Loucy (cell line): ENCODE measurements at regions not wholly inside any gene's neighbourhood (a gene's known extent, or its start where the extent isn't known, plus 50 kb on each side); places are given as distances from the start of the nearest gene placed in this dataset.

Experiments used
- H2AFZ ChIP-seq: fragments of 200-600 bp; sonication (generic); 2 replicates; pipeline ENCODE4 v1.6.0; 2016; ENCODE audit warnings: antibody characterized with exemption, mild to moderate bottlenecking, low read length, moderate library complexity
- H3F3A ChIP-seq: fragments of 200-600 bp; 2 replicates; pipeline ENCODE4 v1.6.0; 2016; ENCODE audit warnings: antibody characterized with exemption, low read depth, mild to moderate bottlenecking
- H3K27me3 ChIP-seq: fragments of 200-600 bp; sonication (generic); 2 replicates; pipeline ENCODE4 v1.6.1; 2014; ENCODE audit warnings: low read length, mild to moderate bottlenecking; ENCODE audit not compliant: insufficient read depth, poor library complexity, severe bottlenecking
- H3K36me3 ChIP-seq: fragments of 200-600 bp; sonication (generic); 2 replicates; pipeline ENCODE4 v1.6.1; 2016; ENCODE audit warnings: low read length; ENCODE audit not compliant: insufficient read depth
- H3K4me1 ChIP-seq: fragments of 200-600 bp; sonication (generic); 2 replicates; pipeline ENCODE4 v1.5.1; 2014; ENCODE audit warnings: low read length, mild to moderate bottlenecking; ENCODE audit not compliant: insufficient read depth, poor library complexity, severe bottlenecking
- H3K4me2 ChIP-seq: fragments of 200-600 bp; sonication (generic); 2 replicates; pipeline ENCODE4 v1.6.0; 2014; ENCODE audit warnings: antibody characterized with exemption, low read length, low read depth, mild to moderate bottlenecking; ENCODE audit not compliant: poor library complexity, severe bottlenecking
- H3K4me3 ChIP-seq: fragments of 200-600 bp; sonication (generic); 2 replicates; pipeline ENCODE4 v1.5.1; 2014; ENCODE audit warnings: low read length, mild to moderate bottlenecking, mixed read lengths; ENCODE audit not compliant: poor library complexity, severe bottlenecking
- H3K79me2 ChIP-seq: fragments of 200-600 bp; sonication (generic); 2 replicates; pipeline ENCODE4 v1.6.1; 2014; ENCODE audit warnings: low read length; ENCODE audit not compliant: insufficient read depth
- H3K9ac ChIP-seq: fragments of 200-600 bp; sonication (generic); 2 replicates; pipeline ENCODE4 v1.6.0; 2014; ENCODE audit warnings: mild to moderate bottlenecking, low read depth, low read length, moderate library complexity; ENCODE audit not compliant: poor library complexity, severe bottlenecking
- H3K9me2 ChIP-seq: fragments of 200-600 bp; sonication (generic); replicated peaks from 2 replicates; pipeline ENCODE4 v1.6.1; 2016; ENCODE audit warnings: low read depth, low read length, mixed read lengths
- H3K9me3 ChIP-seq: fragments of 200-600 bp; sonication (generic); 2 replicates; pipeline ENCODE4 v1.6.1; 2014; ENCODE audit warnings: mild to moderate bottlenecking, antibody characterized with exemption, low read length, low read depth; ENCODE audit not compliant: insufficient read depth
- H4K20me1 ChIP-seq: fragments of 200-600 bp; sonication (generic); 2 replicates; pipeline ENCODE4 v1.6.0; 2014; ENCODE audit warnings: antibody characterized with exemption, low read length, mild to moderate bottlenecking; ENCODE audit not compliant: insufficient read depth, poor library complexity, severe bottlenecking
- EZH2phosphoT487 ChIP-seq: fragments of 200-600 bp; IDR thresholded peaks from 2 replicates; pipeline ENCODE4 v1.6.1; 2018; ENCODE audit warnings: antibody characterized with exemption, mild to moderate bottlenecking, moderate library complexity, borderline replicate concordance
- TF ChIP-seq, protein P1 (sequence below): fragments of 200-600 bp; sonication (generic); conservative IDR thresholded peaks from 2 replicates; pipeline ENCODE4 v1.5.1; 2014; ENCODE audit warnings: mild to moderate bottlenecking, antibody characterized with exemption, low read length

DNA sequence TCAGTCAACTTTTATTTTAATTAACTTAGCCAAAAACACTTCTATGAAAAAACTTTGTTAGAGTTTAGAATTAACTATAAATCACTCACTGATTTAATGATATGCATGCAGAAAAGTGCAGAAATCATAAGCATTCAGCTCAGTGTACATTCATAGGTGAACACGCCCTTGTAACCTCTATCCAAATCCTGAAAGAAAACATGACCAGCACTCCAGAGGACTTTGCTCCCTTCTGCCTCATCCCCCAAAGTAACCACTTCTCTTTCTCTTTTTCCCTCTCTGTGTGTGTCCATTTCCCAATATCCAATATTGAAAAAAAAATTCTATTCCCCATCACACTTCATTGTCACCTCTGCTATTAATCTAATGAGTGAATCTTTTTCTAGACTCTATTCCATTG lies 197.1 kb upstream of the FAR2 start:
- no peaks in the 10 kb centered on the region for H4K20me1 ChIP-seq
- H3K4me2 ChIP-seq, result no peak overlapping the region
- H3K4me1 ChIP-seq, result peaks cover 5% of the 10 kb centered on the region
- H3K9me2 ChIP-seq, result no peaks in the 10 kb centered on the region
- no peaks in the 10 kb centered on the region for H3K79me2 ChIP-seq
- no peak for TF ChIP-seq EZH2phosphoT487
- TF ChIP-seq, protein P1, sequence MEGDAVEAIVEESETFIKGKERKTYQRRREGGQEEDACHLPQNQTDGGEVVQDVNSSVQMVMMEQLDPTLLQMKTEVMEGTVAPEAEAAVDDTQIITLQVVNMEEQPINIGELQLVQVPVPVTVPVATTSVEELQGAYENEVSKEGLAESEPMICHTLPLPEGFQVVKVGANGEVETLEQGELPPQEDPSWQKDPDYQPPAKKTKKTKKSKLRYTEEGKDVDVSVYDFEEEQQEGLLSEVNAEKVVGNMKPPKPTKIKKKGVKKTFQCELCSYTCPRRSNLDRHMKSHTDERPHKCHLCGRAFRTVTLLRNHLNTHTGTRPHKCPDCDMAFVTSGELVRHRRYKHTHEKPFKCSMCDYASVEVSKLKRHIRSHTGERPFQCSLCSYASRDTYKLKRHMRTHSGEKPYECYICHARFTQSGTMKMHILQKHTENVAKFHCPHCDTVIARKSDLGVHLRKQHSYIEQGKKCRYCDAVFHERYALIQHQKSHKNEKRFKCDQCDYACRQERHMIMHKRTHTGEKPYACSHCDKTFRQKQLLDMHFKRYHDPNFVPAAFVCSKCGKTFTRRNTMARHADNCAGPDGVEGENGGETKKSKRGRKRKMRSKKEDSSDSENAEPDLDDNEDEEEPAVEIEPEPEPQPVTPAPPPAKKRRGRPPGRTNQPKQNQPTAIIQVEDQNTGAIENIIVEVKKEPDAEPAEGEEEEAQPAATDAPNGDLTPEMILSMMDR, result no peak
- H3F3A ChIP-seq, result no peaks in the 10 kb centered on the region
- no peaks in the 10 kb centered on the region for H3K9me3 ChIP-seq
- no peaks in the 10 kb centered on the region for H3K36me3 ChIP-seq
- no peak overlapping the region for H3K9ac ChIP-seq
- H2AFZ ChIP-seq, result no peak overlapping the region
- no peaks in the 10 kb centered on the region for H3K27me3 ChIP-seq
- H3K4me3 ChIP-seq, result no peak overlapping the region

DNA sequence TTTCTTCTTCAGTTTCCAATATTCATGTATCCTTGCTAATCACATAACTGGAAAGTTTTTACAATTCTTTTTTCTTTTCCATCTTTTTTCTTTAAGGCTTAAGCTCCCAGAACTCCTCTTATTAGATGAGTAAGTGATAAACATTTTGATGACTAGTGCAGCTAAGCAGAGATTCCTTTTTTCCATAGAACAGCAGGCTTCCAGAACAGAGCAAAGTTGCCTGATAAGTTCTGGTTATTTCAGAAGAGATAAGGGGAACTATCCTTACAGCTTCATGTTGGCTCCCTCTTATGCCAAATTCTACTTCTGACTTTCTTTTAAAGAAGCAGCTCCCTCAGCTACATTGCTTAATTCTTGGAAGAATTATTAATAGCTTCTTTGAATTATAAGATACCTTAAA lies 194.7 kb upstream of the FAR2 start:
- Histone ChIP-seq H3K36me3 (no peaks in the 10 kb centered on the region), H3F3A (no peaks in the 10 kb centered on the region), H3K9me2 (no peaks in the 10 kb centered on the region), H3K79me2 (no peaks in the 10 kb centered on the region), H3K9ac (no peak overlapping the region), H3K9me3 (no peaks in the 10 kb centered on the region), H2AFZ (no peak overlapping the region), H3K4me3 (no peak overlapping the region), H3K4me1 (peaks cover 5% of the 10 kb centered on the region), H3K4me2 (no peak overlapping the region), H3K27me3 (no peaks in the 10 kb centered on the region), H4K20me1 (no peaks in the 10 kb centered on the region)
- TF ChIP-seq, protein P1, result no peak
- no peak for TF ChIP-seq EZH2phosphoT487

DNA sequence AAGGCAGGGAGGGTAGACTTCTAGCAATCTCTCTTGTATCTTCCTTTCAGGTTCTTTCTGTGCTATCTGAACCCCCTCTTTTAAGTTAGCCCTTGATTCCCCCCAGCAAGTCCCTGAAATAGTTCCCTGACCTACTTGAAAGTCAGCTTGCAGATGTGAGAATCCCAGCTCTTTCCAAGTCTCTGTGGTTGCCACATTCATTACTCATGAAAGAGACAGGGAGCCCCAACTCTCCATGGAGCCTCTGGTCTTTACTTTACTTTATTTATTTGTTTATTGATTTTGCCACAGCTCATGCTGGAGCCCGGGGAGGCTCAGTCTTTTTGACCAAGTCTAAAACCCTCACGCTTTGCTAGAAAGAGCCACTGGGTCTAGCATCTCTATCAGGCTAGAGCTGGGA lies 193.6 kb upstream of the FAR2 start:
- Histone ChIP-seq H3K9me3 (no peaks in the 10 kb centered on the region), H3K79me2 (no peaks in the 10 kb centered on the region), H3K27me3 (no peaks in the 10 kb centered on the region), H3K36me3 (no peaks in the 10 kb centered on the region), H3K9ac (no peak overlapping the region), H3K4me3 (no peak overlapping the region), H3K9me2 (no peaks in the 10 kb centered on the region), H4K20me1 (no peaks in the 10 kb centered on the region), H2AFZ (peak overlapping the region; percentile 44; the same call in 1 of the 2 replicates), H3K4me2 (no peak overlapping the region), H3F3A (no peaks in the 10 kb centered on the region), H3K4me1 (peaks cover 5% of the 10 kb centered on the region)
- no peak for TF ChIP-seq EZH2phosphoT487
- TF ChIP-seq, protein P1, result no peak
